WTC11 (cell line): ENCODE measurements at regions not wholly inside any gene's neighbourhood (a gene's known extent, or its start where the extent isn't known, plus 50 kb on each side); places are given as distances from the start of the nearest gene placed in this dataset.

Experiments
- ATAC-seq: fragments of 200-7000 bp; cut with Tn5 transposase; 2 replicates; pipeline ENCODE4 v1.10.0; 2021; ENCODE audit warnings: mild to moderate bottlenecking, moderate library complexity
- CTCF ChIA-PET: fragments of 300-600 bp; sonication (Branson Sonifier 250); formaldehyde crosslinking; loops from one replicate; lab custom pipeline; 2021; ENCODE audit warnings: antibody characterized with exemption; lab: Charles Lee
- POLR2A ChIA-PET: fragments of 350-600 bp; sonication (Branson Sonifier 250); formaldehyde crosslinking; loops from one replicate; lab custom pipeline; 2021; ENCODE audit warnings: antibody characterized with exemption; lab: Charles Lee
- DNase-seq: peaks from one replicate; pipeline ENCODE4 v3.0.0; 2021; ENCODE audit warnings: low spot score
- H3K27ac Mint-ChIP-seq: 2 replicates; pipeline ENCODE4 v1.8.0; 2021; ENCODE audit warnings: mixed read lengths
- H3K27me3 Mint-ChIP-seq: 2 replicates; pipeline ENCODE4 v1.8.0; 2021; ENCODE audit warnings: low read depth, mild to moderate bottlenecking, moderate library complexity, mixed read lengths
- H3K36me3 Mint-ChIP-seq: 2 replicates; pipeline ENCODE4 v1.8.0; 2021; ENCODE audit warnings: mixed read lengths
- H3K4me1 Mint-ChIP-seq: 2 replicates; pipeline ENCODE4 v1.8.0; 2022; ENCODE audit warnings: mixed read lengths
- H3K4me3 Mint-ChIP-seq: 2 replicates; pipeline ENCODE4 v1.8.0; 2021; ENCODE audit warnings: mild to moderate bottlenecking, moderate library complexity, mixed read lengths
- H3K9me3 Mint-ChIP-seq: 2 replicates; pipeline ENCODE4 v1.8.0; 2021; ENCODE audit warnings: mixed read lengths
- AR ChIP-seq: fragments of 250-450 bp; sonication (Bioruptor Pico); IDR thresholded peaks from 2 replicates; pipeline ENCODE4 v1.9.0; 2021; ENCODE audit warnings: mild to moderate bottlenecking
- ATF1 ChIP-seq: sonication (generic); formaldehyde crosslinking; IDR thresholded peaks from 2 replicates; pipeline ENCODE4 v1.8.1; 2023; ENCODE audit warnings: mild to moderate bottlenecking, moderate library complexity, missing genetic modification reagents
- ATF3 ChIP-seq: sonication (generic); formaldehyde crosslinking; conservative IDR thresholded peaks from 2 replicates; pipeline ENCODE4 v1.8.1; 2022; ENCODE audit warnings: mild to moderate bottlenecking, missing genetic modification reagents
- CTCF ChIP-seq: fragments of 200-600 bp; IDR thresholded peaks from 2 replicates; pipeline ENCODE4 v1.8.0; 2022; ENCODE audit warnings: antibody characterized with exemption
- E2F1 ChIP-seq: sonication (generic); formaldehyde crosslinking; IDR thresholded peaks from 2 replicates; pipeline ENCODE4 v1.8.0; 2022; ENCODE audit warnings: mild to moderate bottlenecking, missing genetic modification reagents
- FOXK1 ChIP-seq: sonication (generic); formaldehyde crosslinking; IDR thresholded peaks from 2 replicates; pipeline ENCODE4 v1.8.0; 2022; ENCODE audit warnings: mild to moderate bottlenecking, moderate library complexity, missing genetic modification reagents
- GRHL2 ChIP-seq: fragments of 250-450 bp; sonication (Bioruptor Pico); IDR thresholded peaks from 2 replicates; pipeline ENCODE4 v1.8.0; 2022; ENCODE audit warnings: mild to moderate bottlenecking, moderate library complexity; ENCODE audit not compliant: insufficient replicate concordance, severe bottlenecking
- GTF2I ChIP-seq: fragments of 250-450 bp; sonication (Bioruptor Pico); conservative IDR thresholded peaks from 2 replicates; pipeline ENCODE4 v1.4.0; 2021; ENCODE audit warnings: mild to moderate bottlenecking
- IRF1 ChIP-seq: sonication (generic); formaldehyde crosslinking; IDR thresholded peaks from 2 replicates; pipeline ENCODE4 v1.8.0; 2023; ENCODE audit warnings: missing genetic modification reagents
- KAT7 ChIP-seq: sonication (generic); formaldehyde crosslinking; IDR thresholded peaks from 2 replicates; pipeline ENCODE4 v1.8.1; 2023; ENCODE audit warnings: missing genetic modification reagents, mild to moderate bottlenecking, borderline replicate concordance
- MYBL2 ChIP-seq: sonication (generic); formaldehyde crosslinking; IDR thresholded peaks from 2 replicates; pipeline ENCODE4 v1.8.1; 2023; ENCODE audit warnings: mild to moderate bottlenecking, moderate library complexity, missing genetic modification reagents
- NFE2L1 ChIP-seq: sonication (generic); formaldehyde crosslinking; IDR thresholded peaks from 2 replicates; pipeline ENCODE4 v1.8.1; 2023; ENCODE audit warnings: missing genetic modification reagents
- NFYB ChIP-seq: sonication (generic); formaldehyde crosslinking; conservative IDR thresholded peaks from 2 replicates; pipeline ENCODE4 v1.8.0; 2022; ENCODE audit warnings: low read depth, missing genetic modification reagents
- NR1H2 ChIP-seq: sonication (generic); formaldehyde crosslinking; IDR thresholded peaks from 2 replicates; pipeline ENCODE4 v1.9.0; 2021; ENCODE audit warnings: mild to moderate bottlenecking, moderate library complexity, missing genetic modification reagents
- PRDM15 ChIP-seq: sonication (generic); formaldehyde crosslinking; IDR thresholded peaks from 2 replicates; pipeline ENCODE4 v1.8.0; 2022; ENCODE audit warnings: missing genetic modification reagents
- SMAD4 ChIP-seq: sonication (generic); formaldehyde crosslinking; IDR thresholded peaks from 2 replicates; pipeline ENCODE4 v1.8.0; 2022; ENCODE audit warnings: mild to moderate bottlenecking, missing genetic modification reagents
- SOX15 ChIP-seq: fragments of 250-450 bp; sonication (Bioruptor Pico); IDR thresholded peaks from 2 replicates; pipeline ENCODE4 v1.9.0; 2021; ENCODE audit warnings: mild to moderate bottlenecking
- SP1 ChIP-seq: sonication (generic); formaldehyde crosslinking; conservative IDR thresholded peaks from 2 replicates; pipeline ENCODE4 v1.8.1; 2022; ENCODE audit warnings: missing genetic modification reagents
- USF1 ChIP-seq: sonication (generic); formaldehyde crosslinking; IDR thresholded peaks from 2 replicates; pipeline ENCODE4 v1.8.0; 2022; ENCODE audit warnings: mild to moderate bottlenecking, missing genetic modification reagents
- ZMAT4 ChIP-seq: fragments of 250-450 bp; sonication (Bioruptor Pico); IDR thresholded peaks from 2 replicates; pipeline ENCODE4 v1.9.0; 2021; ENCODE audit warnings: mild to moderate bottlenecking

GRCh38 chr2:16215902-16216557 lies 275.7 kb downstream of the MYCN start (continued):
- TF ChIP-seq CTCF (no peak), NFE2L1 (no peak), SOX15 (CRISPR knock-in tag) (no peak), USF1 (CRISPR knock-in tag) (no peak), ATF1 (no peak), KAT7 (no peak)
- TF ChIP-seq, all 79 proteins: peak for 0

- DNase-seq (no peak), ATAC-seq (no peak)
- peaks cover 18% of the 10 kb centered on the region for H3K4me1 Mint-ChIP-seq
- CTCF ChIA-PET: no interaction called here
- peaks cover 18% of the 10 kb centered on the region for H3K9me3 Mint-ChIP-seq
- H3K27ac Mint-ChIP-seq: no peak overlapping the region
- TF ChIP-seq NFYB (CRISPR knock-in tag) (no peak), AR (no peak), GTF2I (CRISPR knock-in tag) (no peak), ATF3 (CRISPR knock-in tag) (no peak), NR1H2 (CRISPR knock-in tag) (no peak)
- peaks cover 4% of the 10 kb centered on the region for H3K36me3 Mint-ChIP-seq
- POLR2A ChIA-PET: no interaction called here
- peaks cover 2% of the 10 kb centered on the region for H3K27me3 Mint-ChIP-seq
- H3K4me3 Mint-ChIP-seq: no peak overlapping the region
These were observed 274.5 kb downstream of the MYCN start for GRCh38 chr2:16214861-16215260.

- ATAC-seq (no peak), DNase-seq (no peak)
- POLR2A ChIA-PET: no interaction called here
- peaks cover 2% of the 10 kb centered on the region for H3K27me3 Mint-ChIP-seq
- peaks cover 14% of the 10 kb centered on the region for H3K4me1 Mint-ChIP-seq
- peaks cover 18% of the 10 kb centered on the region for H3K9me3 Mint-ChIP-seq
- CTCF ChIA-PET: no interaction called here
- H3K4me3 Mint-ChIP-seq: no peak overlapping the region
- H3K27ac Mint-ChIP-seq: no peak overlapping the region
- no peak for TF ChIP-seq E2F1 (CRISPR knock-in tag)
- TF ChIP-seq FOXK1 (CRISPR knock-in tag): no peak
- peaks cover 4% of the 10 kb centered on the region for H3K36me3 Mint-ChIP-seq
These were observed 274.0 kb downstream of the MYCN start for GRCh38 chr2:16214391-16214790.

- H3K4me1 Mint-ChIP-seq: peaks cover 8% of the 10 kb centered on the region
- POLR2A ChIA-PET: no interaction called here
- peaks cover 2% of the 10 kb centered on the region for H3K27me3 Mint-ChIP-seq
- H3K36me3 Mint-ChIP-seq: peaks cover 4% of the 10 kb centered on the region
- peaks cover 22% of the 10 kb centered on the region for H3K9me3 Mint-ChIP-seq
- no peak overlapping the region for H3K27ac Mint-ChIP-seq
- ATAC-seq: no peak
- CTCF ChIA-PET: no interaction called here
- no peak overlapping the region for H3K4me3 Mint-ChIP-seq
- DNase-seq: no peak
- TF ChIP-seq PRDM15 (CRISPR knock-in tag) (no peak), MYBL2 (CRISPR knock-in tag) (no peak), GRHL2 (CRISPR knock-in tag) (no peak), ZMAT4 (no peak), IRF1 (CRISPR knock-in tag) (no peak), SMAD4 (no peak), SP1 (CRISPR knock-in tag) (no peak)
These were observed 272.0 kb downstream of the MYCN start for GRCh38 chr2:16212321-16212720.
